HG03460 (cell line): ENCODE measurements at regions not wholly inside any gene's neighbourhood (a gene's known extent, or its start where the extent isn't known, plus 50 kb on each side); places are given as distances from the start of the nearest gene placed in this dataset.

Source experiments
- ATAC-seq: cut with Tn5 transposase; IDR thresholded peaks from one replicate; pipeline ENCODE4 v1.9.1; 2021; ENCODE audit not compliant: unreplicated experiment

DNA sequence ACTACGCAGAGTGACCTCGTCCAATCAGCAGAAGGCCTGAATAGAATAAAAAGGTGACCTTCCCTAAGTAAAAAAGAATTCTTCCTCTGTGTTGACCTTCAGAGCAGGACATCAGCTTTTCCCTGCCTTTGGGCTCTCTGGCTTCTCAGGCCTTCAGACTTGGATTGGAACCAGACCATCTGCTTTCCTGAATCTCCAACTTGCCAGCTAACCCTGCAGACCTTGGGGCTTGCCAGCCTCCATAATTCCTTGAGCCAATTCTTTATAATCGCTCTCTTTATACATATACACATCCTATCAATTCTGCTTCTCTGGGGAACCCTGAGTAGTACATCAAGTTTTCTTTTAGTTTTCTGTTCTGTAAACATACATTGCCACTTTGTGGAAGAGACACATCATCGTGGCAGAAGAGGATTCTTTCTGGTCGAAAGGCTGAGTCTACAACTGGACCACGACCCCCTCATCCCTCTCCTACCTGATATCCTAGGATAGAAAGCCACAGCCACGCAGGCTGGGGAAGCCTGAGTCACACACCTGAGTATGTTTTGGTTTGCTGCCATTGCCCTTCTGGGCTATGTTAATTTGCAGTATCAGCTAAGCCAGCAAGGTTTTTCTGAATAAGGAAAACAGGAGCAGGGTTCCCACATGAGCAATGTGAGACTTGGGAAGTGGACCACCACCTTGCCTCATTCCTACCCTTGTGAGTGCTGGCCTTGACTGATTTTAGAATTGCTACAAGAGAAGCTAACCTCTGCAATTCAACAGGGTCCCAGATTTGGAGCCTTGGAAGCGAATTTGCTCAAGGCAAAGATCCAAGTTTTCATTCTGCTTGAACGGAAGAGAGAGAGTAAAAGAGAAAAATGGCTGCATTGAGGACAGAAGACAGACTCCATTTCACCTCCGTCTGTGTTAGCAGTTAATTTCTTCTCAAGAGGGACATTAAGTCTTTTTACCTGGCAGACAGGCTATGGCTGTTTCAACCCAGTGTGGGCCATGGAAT, 445.2 kb upstream of the FZD8 start:
- ATAC-seq = no peak

DNA sequence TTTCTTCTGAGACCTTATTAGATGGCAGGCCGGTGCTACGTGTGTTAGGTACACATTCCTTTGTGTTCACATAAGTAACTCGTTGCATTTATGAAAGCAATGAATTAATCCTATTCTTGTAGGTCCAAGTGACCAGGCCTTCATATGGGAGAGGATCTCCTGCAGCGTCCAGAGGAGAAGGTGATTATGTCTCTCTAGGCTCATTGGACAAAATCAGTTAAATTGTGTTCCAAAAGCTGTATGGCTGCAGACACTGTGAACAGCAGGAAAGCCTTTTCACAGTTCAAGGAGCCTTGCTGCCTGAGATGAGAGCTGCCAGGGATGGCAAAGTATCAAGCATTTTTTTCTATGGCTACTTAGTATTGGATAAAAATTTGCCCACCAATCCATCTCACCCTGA, 433.1 kb upstream of the FZD8 start:
- no peak for ATAC-seq

DNA sequence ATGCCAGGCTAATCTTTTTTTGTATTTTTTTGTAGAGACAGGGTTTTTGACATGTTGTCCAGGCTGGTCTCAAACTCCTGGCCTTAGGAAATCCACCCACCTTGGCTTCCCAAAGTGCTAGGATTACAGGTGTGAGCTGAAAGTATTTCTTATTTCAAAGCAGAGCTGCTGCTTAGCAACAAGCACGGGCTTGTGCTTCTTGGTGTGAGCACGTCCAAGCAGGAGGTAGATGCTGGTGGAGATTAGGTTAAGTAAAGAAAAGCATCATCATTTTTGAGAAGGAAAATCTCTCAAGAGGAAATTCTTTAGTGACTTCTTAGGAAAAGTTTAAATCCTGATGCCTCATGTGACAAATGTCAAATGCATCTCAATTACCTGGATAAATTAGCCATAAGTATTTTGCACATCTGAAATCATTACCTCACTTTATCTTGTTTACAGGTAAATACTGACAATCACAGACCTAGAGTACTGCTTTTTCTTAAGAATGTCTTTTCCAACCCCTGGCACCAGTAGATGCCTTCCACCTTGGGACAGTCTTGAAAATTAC, 431.8 kb upstream of the FZD8 start:
- no peak for ATAC-seq

DNA sequence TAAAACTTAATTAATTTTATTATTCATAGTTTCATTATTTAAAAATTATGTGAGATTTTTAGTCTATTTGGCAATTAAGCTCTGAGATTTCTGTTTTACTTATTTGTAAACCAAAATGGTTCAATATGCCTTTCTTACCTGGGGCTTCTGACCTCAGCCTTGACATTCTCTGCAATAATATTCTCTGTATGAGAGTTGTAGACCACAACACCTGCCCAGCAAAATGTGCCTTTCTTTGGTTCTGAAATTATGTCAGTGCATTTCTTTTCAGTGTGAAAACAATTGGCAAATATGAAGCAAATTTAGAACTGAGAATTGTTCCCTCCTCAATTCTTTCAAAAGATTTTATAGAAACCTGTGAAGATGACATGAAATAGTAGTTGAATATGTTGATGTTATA, 426.4 kb upstream of the FZD8 start:
- ATAC-seq = no peak

DNA sequence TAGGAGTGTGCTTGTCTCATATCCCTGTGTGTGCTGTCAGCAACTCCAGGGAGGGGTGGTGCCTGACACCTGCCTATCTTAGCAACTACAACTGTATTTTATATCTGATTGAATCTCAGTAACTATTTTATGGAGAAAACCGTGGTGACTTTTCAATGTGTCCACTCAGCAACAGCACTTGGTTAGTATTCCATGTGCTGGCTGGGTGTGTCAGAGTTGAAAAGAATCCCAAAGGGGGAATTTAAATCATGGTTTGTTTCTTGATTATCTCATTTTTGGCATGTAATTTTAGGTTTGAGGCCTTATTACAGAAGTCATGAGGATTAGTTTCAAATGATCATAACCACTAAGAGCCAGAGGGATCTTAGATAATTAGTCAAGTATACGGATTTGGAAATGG, 425.7 kb upstream of the FZD8 start:
- ATAC-seq = no peak

DNA sequence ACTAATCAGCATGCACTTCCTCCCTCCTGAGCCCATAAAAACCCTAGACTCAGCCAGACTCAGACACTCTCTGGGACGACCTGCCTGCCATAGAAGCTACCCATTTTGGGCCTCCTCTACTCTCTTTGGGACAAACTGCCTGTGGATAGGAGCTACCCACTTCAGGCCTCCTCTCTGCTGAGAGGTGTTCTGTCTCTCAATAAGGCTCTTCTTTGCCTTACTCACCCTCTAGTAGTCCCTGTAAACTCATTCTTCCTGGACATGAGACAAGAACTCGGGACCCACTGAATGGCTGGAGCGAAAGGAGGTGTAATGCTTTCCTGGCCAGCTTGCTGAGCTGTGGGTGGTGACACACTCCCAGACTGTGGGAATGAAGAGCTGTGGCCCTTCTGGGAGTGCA, 424.8 kb upstream of the FZD8 start:
- no peak for ATAC-seq

DNA sequence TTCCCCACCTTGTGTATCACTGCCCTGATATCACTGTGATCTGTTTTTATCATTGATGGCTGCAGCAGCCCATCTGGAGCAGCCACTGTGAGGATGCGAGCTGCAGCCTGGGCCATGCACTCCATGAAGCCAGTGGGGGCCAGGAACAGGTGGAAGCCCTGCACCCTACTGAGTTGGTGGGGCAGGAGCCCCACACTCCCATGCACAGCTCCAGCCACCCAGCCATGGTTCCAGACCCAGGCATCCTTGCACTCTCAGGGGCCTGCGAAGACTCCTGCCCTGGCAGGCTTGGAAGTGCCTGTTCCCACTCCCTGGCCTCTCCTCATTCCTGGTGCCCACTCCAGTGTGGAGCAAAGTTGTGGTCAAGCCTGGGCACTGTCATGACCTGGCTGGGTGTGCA, 424.0 kb upstream of the FZD8 start:
- ATAC-seq = no peak

DNA sequence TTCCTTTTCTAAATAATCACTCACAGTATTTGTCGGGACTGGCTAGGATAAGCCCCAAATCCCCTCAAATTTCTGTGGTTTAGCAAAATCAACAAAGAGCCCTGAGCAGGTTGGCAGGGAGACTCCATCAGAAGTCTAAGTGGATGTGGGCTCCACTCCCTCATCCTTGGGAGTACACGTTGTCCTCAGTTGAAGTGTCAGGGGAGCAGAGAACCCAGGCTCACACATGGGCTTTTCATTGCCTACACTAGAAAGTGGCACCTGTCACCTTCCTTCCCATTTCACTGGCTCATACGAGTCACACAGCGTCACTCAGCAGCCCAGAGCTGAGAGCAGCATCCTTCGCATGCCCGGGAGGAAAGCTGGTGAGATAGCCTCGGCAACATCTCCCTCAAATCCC, 421.3 kb upstream of the FZD8 start:
- no peak for ATAC-seq

DNA sequence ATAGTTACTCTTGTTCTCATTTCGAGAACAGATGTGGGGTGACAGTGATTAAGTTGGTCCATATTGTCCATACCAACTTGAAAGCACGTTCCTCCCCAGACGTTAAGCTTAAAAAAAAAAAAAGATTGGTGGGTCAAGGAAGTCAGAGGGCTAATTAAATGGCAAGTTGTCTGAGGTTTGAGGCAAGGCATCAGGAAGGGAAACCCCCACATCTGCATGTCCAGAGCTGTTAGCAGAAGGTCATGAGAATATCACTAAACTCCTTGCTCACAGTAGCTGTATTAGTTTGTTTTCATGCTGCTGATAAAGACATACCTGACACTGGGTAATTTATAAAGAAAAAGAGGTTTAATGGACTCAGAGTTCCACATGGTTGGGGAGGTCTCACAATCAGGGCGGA, 415.6 kb upstream of the FZD8 start:
- ATAC-seq = no peak

DNA sequence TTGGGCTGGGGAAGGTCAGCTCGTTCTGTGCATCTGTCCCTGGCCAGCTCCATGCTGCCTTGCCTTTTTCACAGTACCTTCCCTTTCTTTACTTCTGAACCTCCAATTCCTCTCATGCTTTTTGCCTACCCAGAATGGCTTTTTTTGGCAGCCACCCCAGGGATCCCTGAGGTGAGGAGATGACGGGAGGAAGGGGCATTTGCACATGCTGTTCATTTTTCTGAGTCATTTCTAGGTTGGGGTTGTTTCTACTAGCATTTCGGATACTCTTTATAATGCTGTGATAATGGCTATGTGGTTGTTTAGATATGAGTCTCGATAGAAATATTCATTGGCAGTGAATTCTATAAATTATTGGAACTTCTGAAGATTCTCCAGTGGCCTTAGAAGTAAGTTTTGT, 415.1 kb upstream of the FZD8 start:
- no peak for ATAC-seq

DNA sequence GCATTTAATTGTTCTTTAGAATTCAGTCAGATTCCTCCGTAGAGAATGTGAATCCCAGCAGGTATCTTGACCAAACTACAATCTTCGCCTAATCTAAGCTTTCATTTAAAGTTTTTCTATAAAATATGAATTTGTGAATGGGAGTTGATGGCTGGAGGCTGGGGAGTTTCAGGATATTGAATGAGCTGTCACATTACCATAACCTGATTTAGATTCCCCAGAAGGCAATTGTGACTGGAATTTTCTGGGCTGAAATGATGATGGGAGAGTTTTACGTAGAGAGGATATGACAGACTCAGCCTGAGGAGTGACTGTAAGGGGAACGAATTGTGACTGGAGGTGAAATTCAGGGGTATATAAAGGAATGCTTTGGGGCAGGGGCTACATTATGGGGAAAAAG, 411.7 kb upstream of the FZD8 start:
- no peak for ATAC-seq

DNA sequence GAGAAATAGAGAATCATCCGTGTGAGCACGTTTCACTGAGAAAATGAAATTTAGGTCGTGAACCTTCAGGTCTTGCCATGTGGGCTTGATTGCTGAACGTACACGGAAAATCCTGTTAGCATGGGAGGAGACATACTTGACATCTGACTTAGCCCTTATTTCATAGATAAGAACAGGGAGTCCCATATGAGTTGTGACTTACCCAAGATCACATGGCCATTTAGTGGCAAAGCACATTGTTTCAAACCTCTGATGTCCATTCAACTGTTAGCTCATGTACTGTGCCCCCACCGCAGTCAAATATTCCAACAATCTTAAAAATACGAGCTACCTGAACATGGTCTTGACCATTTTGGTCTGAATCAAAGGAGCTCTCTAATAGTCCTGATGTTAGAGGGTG, 411.2 kb upstream of the FZD8 start:
- ATAC-seq = no peak

DNA sequence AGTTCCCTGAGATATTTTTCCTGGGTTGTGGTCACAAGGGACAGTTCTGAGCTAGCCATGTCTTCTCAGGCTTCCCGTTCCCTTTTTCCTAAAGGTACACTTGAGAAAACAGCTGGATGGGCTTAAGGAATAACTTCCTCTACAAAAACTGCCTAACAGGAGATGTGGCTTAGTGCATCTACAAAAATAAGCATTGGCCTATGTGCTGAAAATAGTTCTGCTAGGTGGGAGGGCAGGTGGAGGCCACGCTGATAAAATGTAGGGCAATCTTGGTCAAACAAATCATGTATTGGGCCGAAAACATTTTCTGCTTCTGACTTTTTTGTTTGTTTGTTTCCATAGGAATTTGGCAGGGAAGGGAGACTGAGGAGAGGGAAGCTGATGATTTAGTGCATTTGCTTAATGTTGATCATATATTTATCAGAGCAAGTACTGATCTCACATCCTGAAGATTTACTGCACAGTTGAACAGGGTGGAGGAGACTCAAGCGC, 409.4 kb upstream of the FZD8 start:
- no peak for ATAC-seq

DNA sequence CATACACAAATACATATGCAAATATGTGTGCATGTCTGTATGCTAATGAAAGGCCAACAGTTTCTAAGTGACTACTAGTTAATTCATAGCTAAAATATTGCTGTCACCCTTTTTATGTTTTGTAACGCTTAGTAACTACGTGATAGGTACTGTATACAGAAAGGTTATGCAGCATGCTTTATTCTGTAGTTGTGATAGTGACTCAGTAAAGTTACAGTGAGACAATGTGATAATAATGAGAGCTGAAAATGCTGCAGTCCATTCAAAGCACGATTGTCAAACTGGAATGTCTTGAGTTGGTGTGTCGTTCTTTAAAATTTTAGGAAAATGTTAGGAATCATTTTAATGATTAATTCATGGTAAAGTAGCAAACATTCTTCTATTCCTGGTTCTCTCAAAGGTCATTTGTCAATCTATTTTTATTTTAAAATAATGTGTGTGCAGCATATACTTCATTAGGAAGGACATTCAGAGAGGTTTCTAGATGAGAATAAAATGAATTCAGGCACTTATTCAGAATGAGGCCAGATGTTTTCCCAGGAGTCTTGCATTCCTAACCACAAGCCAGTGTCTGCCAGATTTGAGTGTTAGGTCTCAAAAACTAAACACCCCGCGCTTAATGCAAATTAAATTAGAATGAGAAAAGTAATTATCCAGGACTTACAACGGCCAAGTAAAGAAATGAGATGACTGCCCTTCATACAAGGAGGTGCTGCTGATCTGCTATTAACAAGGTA, 408.8 kb upstream of the FZD8 start:
- no peak for ATAC-seq

DNA sequence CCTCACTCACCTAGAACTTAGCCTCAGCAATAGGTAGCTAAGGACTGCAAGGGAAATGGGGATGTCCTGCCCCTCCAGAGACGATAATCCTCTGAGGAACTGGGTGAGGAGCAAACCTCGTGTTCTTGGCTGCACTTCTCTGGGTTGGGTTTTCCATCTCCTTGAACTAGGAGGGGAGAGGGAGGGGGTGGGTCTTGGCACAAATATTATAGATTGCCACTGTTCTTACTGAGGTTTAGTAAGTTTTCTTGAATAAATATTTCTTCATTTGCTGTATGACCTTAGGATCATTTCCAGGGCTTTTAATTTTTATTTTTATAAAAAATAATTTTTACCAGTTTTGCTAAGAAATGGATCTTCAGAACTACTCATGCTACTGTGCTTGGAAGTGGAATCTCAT, 406.7 kb upstream of the FZD8 start:
- ATAC-seq = no peak

DNA sequence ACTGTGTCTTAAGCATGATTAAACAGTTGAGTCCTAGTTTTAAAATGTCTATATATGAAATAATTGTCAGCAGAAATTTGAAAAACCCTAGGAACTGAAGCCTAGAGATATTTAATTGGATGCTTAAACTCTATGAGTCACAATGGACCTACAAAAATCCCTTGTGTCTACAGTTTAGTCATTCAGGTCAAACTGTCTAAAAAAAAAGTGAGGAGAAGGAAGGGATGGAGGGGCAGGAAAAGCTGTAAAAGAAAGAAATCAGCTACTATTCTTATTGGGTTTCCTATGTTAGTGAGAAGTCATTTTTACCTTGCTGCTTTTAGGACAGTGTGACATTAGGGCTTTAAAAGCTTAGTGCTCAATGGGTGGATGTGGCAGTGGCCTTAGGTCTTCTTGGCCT, 406.1 kb upstream of the FZD8 start:
- no peak for ATAC-seq

DNA sequence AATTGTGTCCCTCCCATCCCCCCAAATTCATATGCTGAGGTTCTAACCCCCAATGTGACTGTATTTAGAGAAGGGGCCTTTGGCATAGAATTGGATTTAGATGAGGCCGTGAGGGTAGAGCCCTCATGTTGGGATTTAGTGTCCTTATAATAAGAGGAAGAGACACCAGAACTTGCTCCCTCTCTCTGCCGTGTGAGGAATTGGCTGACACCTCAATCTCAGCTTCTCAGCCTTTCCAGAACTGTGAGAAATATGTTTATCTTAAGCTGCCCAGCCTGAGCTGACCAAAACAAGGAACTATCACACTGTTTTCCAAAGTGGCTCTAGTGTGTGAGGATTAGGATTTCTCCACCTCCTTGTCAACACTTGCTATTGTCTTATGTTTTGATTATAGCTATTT, 400.0 kb upstream of the FZD8 start:
- no peak for ATAC-seq

DNA sequence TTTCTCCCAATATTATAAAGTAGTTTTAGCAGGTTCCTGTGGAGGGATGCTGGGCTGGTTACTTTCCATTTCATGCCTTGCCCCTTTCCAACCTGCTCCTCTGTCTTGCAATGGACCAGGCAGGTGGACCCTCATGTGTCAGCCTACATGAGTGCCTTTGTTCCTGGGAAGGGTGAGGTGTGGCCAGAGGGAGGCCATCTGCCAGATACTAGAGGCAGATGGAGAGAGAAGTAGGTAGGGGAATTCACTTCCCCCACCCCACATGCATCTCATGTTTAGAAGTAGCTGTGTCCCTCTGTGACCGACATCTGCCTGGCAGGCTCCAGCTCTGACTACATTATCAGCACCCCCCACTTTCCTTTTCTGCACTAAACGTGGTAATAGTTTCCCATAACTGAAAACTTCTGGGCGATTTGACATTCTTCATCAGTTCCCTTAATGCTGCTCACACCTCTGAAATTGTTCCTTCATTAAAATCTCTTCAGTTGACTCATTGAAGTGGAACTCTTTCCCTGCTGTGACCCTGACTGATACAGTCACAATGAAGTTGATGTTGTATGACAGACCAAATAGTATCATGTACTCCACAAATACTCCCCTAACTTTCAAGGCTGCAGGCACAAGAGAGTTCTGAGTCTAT, 396.3 kb upstream of the FZD8 start:
- no peak for ATAC-seq

DNA sequence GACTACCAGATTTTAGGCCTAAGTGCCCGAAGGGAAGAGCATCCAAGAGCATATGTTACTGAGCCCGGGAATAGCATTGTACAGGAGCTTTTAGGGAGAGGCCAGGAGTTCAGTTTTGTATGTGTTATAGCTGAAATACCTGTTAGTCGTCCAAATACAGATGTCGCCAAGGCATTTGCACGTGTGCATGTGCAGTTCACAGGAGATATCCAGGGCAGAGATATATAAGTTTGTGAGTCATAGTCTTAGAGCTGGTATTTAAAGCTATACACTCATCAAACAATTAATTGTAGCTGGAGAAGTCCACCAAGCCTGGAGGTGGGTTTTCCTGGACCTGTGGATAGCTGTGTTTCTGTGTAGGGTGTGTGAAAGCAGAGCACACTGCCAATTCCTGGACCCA, 394.0 kb upstream of the FZD8 start:
- no peak for ATAC-seq

DNA sequence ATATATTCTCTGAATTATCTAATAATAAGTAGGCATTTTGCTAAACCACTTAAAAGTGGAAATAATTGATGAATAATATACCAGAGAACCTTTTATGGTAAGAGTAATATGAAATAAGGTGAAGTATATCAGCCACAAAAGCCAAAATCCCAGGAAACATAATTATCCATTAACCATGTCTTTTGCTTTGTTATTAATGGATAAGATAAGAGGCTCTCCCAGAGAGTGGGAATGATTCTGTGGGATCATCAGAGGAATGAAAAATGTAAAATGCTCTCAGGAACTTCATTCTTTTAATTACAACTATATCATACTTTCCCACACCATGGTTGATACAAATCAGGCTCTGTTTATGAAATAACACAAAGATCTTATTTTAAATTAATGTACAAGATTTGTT, 391.7 kb upstream of the FZD8 start:
- ATAC-seq = no peak

DNA sequence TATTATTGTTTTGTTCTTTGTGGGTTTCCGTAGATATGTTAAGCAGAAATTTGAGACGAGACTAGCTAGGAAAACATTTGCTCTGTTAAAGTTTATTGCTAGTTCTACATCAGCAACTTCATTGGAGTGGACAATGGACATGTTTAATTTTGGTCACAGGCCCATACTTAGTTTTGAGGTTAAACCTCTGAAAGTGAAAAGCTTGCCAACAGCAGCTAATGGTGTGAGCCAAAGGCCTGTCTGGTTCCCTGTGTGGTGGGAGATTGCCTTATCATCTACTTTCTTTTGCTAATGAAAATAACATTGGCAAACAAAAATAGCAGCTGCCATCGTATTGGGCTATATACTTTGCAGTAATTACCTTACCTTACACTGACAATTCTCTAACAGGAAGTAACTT, 388.4 kb upstream of the FZD8 start:
- no peak for ATAC-seq
